Endothelial cell of umbilical vein (primary cell): ENCODE measurements at regions not wholly inside any gene's neighbourhood (a gene's known extent, or its start where the extent isn't known, plus 50 kb on each side); places are given as distances from the start of the nearest gene placed in this dataset.

Experiments
- CTCF ChIP-seq, 2 donors: IDR thresholded peaks; 1 replicate in 1 of 2; 2 replicates in 1 of 2; pipeline ENCODE4 v1.5.1; 2011; ENCODE audit warnings: low read length in 2 of 2, mild to moderate bottlenecking in 2 of 2, moderate library complexity in 2 of 2, control low read depth in 1 of 2, inconsistent platforms in 1 of 2, low read depth in 1 of 2; ENCODE audit not compliant: insufficient read depth in 1 of 2; ENCODE audit errors: extremely low read depth in 1 of 2
- EZH2 ChIP-seq: IDR thresholded peaks from 2 replicates; pipeline ENCODE4 v1.6.1; 2012; ENCODE audit warnings: borderline replicate concordance, low read depth, mild to moderate bottlenecking, moderate library complexity, low read length, inconsistent platforms; ENCODE audit not compliant: severe bottlenecking
- FOS ChIP-seq: IDR thresholded peaks from 2 replicates; pipeline ENCODE4 v1.6.1; 2011; ENCODE audit warnings: mild to moderate bottlenecking, low read length, moderate library complexity, borderline replicate concordance; ENCODE audit not compliant: insufficient read depth
- GATA2 ChIP-seq: IDR thresholded peaks from 2 replicates; pipeline ENCODE4 v1.7.0; 2011; ENCODE audit warnings: low read depth, mild to moderate bottlenecking, moderate library complexity, mixed read lengths, low read length; ENCODE audit not compliant: insufficient read length, insufficient read depth
- MYC ChIP-seq: IDR thresholded peaks from one replicate; pipeline ENCODE4 v1.6.1; 2011; ENCODE audit warnings: mild to moderate bottlenecking, low read depth, low read length
- POLR2A ChIP-seq: IDR thresholded peaks from 2 replicates; pipeline ENCODE4 v1.6.1; 2012; ENCODE audit warnings: low read depth, mild to moderate bottlenecking, control low read depth, low read length
- POLR2AphosphoS5 ChIP-seq: IDR thresholded peaks from 2 replicates; pipeline ENCODE4 v1.6.1; 2012; ENCODE audit warnings: low read depth, mild to moderate bottlenecking, control low read depth, low read length, moderate library complexity; ENCODE audit not compliant: insufficient read depth
- TF ChIP-seq, protein P1 (sequence below): IDR thresholded peaks from 2 replicates; pipeline ENCODE4 v1.6.1; 2011; ENCODE audit not compliant: insufficient read depth, insufficient read length

- TF ChIP-seq CTCF (IDR thresholded peaks at IDR 0.05; ENCODE audit: extremely low read depth in 1 of 2, insufficient read depth in 1 of 2, low read depth in 1 of 2, low read length in 2 of 2) (no peak), MYC (no peak), POLR2A (no peak), EZH2 (no peak), GATA2 (no peak), FOS (no peak), POLR2AphosphoS5 (no peak)
- TF ChIP-seq, protein P1, sequence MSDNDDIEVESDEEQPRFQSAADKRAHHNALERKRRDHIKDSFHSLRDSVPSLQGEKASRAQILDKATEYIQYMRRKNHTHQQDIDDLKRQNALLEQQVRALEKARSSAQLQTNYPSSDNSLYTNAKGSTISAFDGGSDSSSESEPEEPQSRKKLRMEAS, result no peak
Measured at GRCh38 chr5:98416541-98416940, 356.9 kb upstream of the RGMB start.
